Endodermal cell (in vitro differentiated cells): ENCODE measurements at regions not wholly inside any gene's neighbourhood (a gene's known extent, or its start where the extent isn't known, plus 50 kb on each side); places are given as distances from the start of the nearest gene placed in this dataset.
A peak's percentile ranks its signal among the peaks of the same experiment; 100 is the strongest.

Experiments used
- DNase-seq: peaks from one replicate; pipeline ENCODE4 v3.0.0-alpha.2; 2017
- H3K27ac ChIP-seq: 2 replicates; pipeline ENCODE4 v1.5.1; 2013; ENCODE audit warnings: mild to moderate bottlenecking, low read depth, low read length, moderate library complexity
- H3K27me3 ChIP-seq: 2 replicates; pipeline ENCODE4 v1.6.1; 2013; ENCODE audit warnings: mild to moderate bottlenecking, low read length, moderate library complexity; ENCODE audit not compliant: insufficient read depth, control insufficient read depth, poor library complexity, severe bottlenecking
- H3K36me3 ChIP-seq: 2 replicates; pipeline ENCODE4 v1.7.0; 2013; ENCODE audit warnings: mild to moderate bottlenecking, low read length, moderate library complexity; ENCODE audit not compliant: control insufficient read depth, insufficient read depth
- H3K4me1 ChIP-seq: one replicate; pipeline ENCODE4 v1.7.0; 2013; ENCODE audit warnings: low read length; ENCODE audit not compliant: control insufficient read depth, insufficient read depth
- H3K4me3 ChIP-seq: 2 replicates; pipeline ENCODE4 v1.5.1; 2013; ENCODE audit warnings: mild to moderate bottlenecking, low read length, moderate library complexity
- H3K9ac ChIP-seq: 2 replicates; pipeline ENCODE4 v1.6.1; 2013; ENCODE audit warnings: mild to moderate bottlenecking, low read length, moderate library complexity; ENCODE audit not compliant: poor library complexity, severe bottlenecking; ENCODE audit errors: extremely low read depth
- H3K9me3 ChIP-seq: 2 replicates; pipeline ENCODE4 v1.6.1; 2013; ENCODE audit warnings: mild to moderate bottlenecking, low read length, moderate library complexity; ENCODE audit not compliant: control insufficient read depth
- H3K27ac Mint-ChIP-seq: 2 replicates; pipeline ENCODE4 v1.8.0; 2020; ENCODE audit warnings: mixed read lengths
- H3K27me3 Mint-ChIP-seq: 2 replicates; pipeline ENCODE4 v1.8.0; 2021; ENCODE audit warnings: mild to moderate bottlenecking, mixed read lengths; ENCODE audit not compliant: insufficient read depth
- H3K36me3 Mint-ChIP-seq: 2 replicates; pipeline ENCODE4 v1.8.0; 2020; ENCODE audit warnings: low read depth, mixed read lengths
- H3K4me1 Mint-ChIP-seq: 2 replicates; pipeline ENCODE4 v1.8.0; 2020; ENCODE audit warnings: mixed read lengths
- H3K4me3 Mint-ChIP-seq: 2 replicates; pipeline ENCODE4 v1.8.0; 2020; ENCODE audit warnings: mild to moderate bottlenecking, moderate library complexity, mixed read lengths
- H3K9me3 Mint-ChIP-seq: 2 replicates; pipeline ENCODE4 v1.8.0; 2020; ENCODE audit warnings: mild to moderate bottlenecking, mixed read lengths
- CTCF ChIP-seq: fragments of 200-600 bp; sonication (generic); conservative IDR thresholded peaks from 2 replicates; pipeline ENCODE4 v1.5.0; 2021; ENCODE audit warnings: antibody characterized with exemption, mild to moderate bottlenecking
- WGBS, 2 experiments: methylation state at CpG; one replicate each; pipeline versions ENCODE4 v1.1.5 to v1.1.7; 2013; ENCODE audit warnings: missing lambda C conversion rate in 2 of 2, mixed read lengths in 1 of 2; ENCODE audit not compliant: insufficient coverage in 1 of 2, insufficient read length in 1 of 2; 5-methylcytosine and 5-hydroxymethylcytosine counted together

GRCh38 chrX:110477593-110478228, 119.1 kb downstream of the RTL9 start:
- Mint-ChIP-seq H3K36me3 (no peaks in the 10 kb centered on the region), H3K27me3 (no peaks in the 10 kb centered on the region), H3K4me3 (no peak overlapping the region), H3K4me1 (no peaks in the 10 kb centered on the region), H3K9me3 (peaks cover 5% of the 10 kb centered on the region), H3K27ac (no peak overlapping the region)
- Histone ChIP-seq H3K27me3 (no peaks in the 10 kb centered on the region), H3K9ac (no peak overlapping the region), H3K36me3 (no peaks in the 10 kb centered on the region), H3K27ac (no peak overlapping the region), H3K4me1 (no peaks in the 10 kb centered on the region), H3K4me3 (no peak overlapping the region), H3K9me3 (no peaks in the 10 kb centered on the region)
- TF ChIP-seq CTCF = no peak
- 93% methylated on average over 4 of the region's 5 CpGs; no CpG with 5 or more reads in 1 of the 2 experiments for WGBS, 2 experiments
- DNase-seq = peak; percentile 45

- H3K36me3 ChIP-seq = no peaks in the 10 kb centered on the region
- no peak overlapping the region for H3K27ac ChIP-seq
- H3K27ac Mint-ChIP-seq = peak overlapping the region; percentile 79
- no peaks in the 10 kb centered on the region for H3K27me3 ChIP-seq
- WGBS, 2 experiments = 93% methylated on average over 7 of the region's 8 CpGs; no CpG with 5 or more reads in 1 of the 2 experiments
- TF ChIP-seq CTCF = no peak
- H3K4me1 ChIP-seq = no peaks in the 10 kb centered on the region
- no peaks in the 10 kb centered on the region for H3K36me3 Mint-ChIP-seq
- no peaks in the 10 kb centered on the region for H3K9me3 ChIP-seq
- peaks cover 7% of the 10 kb centered on the region for H3K4me1 Mint-ChIP-seq
- no peaks in the 10 kb centered on the region for H3K27me3 Mint-ChIP-seq
- H3K9ac ChIP-seq = no peak overlapping the region
- no peak overlapping the region for H3K4me3 Mint-ChIP-seq
- no peaks in the 10 kb centered on the region for H3K9me3 Mint-ChIP-seq
- peak; percentile 45 for DNase-seq
- no peak overlapping the region for H3K4me3 ChIP-seq
Measured at GRCh38 chrX:110491846-110492620, 133.4 kb downstream of the RTL9 start.

- Mint-ChIP-seq H3K9me3 (no peaks in the 10 kb centered on the region), H3K27me3 (no peaks in the 10 kb centered on the region), H3K27ac (no peak overlapping the region), H3K36me3 (no peaks in the 10 kb centered on the region), H3K4me3 (no peak overlapping the region), H3K4me1 (peaks cover 12% of the 10 kb centered on the region)
- H3K9ac ChIP-seq = no peak overlapping the region
- no peaks in the 10 kb centered on the region for H3K4me1 ChIP-seq
- H3K27me3 ChIP-seq = no peaks in the 10 kb centered on the region
- WGBS, 2 experiments = 80 to 90% methylated on average over 1 to 6 of the region's 6 CpGs
- TF ChIP-seq CTCF = no peak
- no peak overlapping the region for H3K27ac ChIP-seq
- H3K4me3 ChIP-seq = no peak overlapping the region
- H3K9me3 ChIP-seq = no peaks in the 10 kb centered on the region
- no peaks in the 10 kb centered on the region for H3K36me3 ChIP-seq
- no peak for DNase-seq
Measured at GRCh38 chrX:110504947-110505346, 146.3 kb downstream of the RTL9 start.
